ENCODE measurements at regions not wholly inside any gene's neighbourhood (a gene's known extent, or its start where the extent isn't known, plus 50 kb on each side); places are given as distances from the start of the nearest gene placed in this dataset.

DNA sequence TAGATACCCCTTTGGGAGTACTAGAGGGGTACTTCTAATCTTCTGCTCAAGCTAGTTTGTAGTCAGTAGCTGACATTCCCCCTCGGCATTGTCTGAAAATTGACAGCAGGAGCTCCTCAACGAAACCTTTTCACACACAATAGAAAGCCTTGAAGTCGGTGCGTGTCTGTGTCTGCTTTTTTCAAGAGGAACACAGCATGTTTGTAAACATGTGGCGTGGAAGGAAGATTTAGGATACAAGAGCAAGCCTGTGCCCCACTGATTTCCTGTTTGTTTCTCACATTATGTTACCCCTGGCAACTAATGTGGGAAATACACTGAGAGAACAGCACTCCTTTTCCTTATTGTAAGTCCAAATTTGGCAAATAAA lies 252.6 kb downstream of the ANKRD50 start:
- TF ChIP-seq, protein P1, sequence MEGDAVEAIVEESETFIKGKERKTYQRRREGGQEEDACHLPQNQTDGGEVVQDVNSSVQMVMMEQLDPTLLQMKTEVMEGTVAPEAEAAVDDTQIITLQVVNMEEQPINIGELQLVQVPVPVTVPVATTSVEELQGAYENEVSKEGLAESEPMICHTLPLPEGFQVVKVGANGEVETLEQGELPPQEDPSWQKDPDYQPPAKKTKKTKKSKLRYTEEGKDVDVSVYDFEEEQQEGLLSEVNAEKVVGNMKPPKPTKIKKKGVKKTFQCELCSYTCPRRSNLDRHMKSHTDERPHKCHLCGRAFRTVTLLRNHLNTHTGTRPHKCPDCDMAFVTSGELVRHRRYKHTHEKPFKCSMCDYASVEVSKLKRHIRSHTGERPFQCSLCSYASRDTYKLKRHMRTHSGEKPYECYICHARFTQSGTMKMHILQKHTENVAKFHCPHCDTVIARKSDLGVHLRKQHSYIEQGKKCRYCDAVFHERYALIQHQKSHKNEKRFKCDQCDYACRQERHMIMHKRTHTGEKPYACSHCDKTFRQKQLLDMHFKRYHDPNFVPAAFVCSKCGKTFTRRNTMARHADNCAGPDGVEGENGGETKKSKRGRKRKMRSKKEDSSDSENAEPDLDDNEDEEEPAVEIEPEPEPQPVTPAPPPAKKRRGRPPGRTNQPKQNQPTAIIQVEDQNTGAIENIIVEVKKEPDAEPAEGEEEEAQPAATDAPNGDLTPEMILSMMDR (conservative IDR thresholded peaks at IDR 0.05) = no peak
- TF ChIP-seq ZFX (IDR thresholded peaks at IDR 0.05) = no peak
